ENCODE measurements at regions not wholly inside any gene's neighbourhood (a gene's known extent, or its start where the extent isn't known, plus 50 kb on each side); places are given as distances from the start of the nearest gene placed in this dataset.
"Not testable (repeated sequence)": the region's sequence is repeated elsewhere in the genome, so short reads cannot be mapped to it uniquely, and the experiment has no call there.

- Histone ChIP-seq H3K36me3 (no peaks in the 10 kb centered on the region), H3K27me3 (no peaks in the 10 kb centered on the region), H3K4me1 (no peaks in the 10 kb centered on the region), H3K9me3 (peaks cover 0 to 17% (median 0%) of the 10 kb centered on the region in 4 donors), H3K27ac (no peak overlapping the region), H3K4me3 (no peak overlapping the region)
- DNase-seq (ENCODE audit: low spot score in 2 of 2): no peak
- WGBS, 2 donors: 59 to 88% methylated on average over 4 of the region's 4 CpGs
- TF ChIP-seq POLR2A (IDR thresholded peaks at IDR 0.05) (no peak), CTCF (IDR thresholded peaks at IDR 0.05) (no peak), EP300 (IDR thresholded peaks at IDR 0.05) (no peak)
Observed at GRCh38 chr10:130516141-130516735, 380.0 kb downstream of the GLRX3 start.

- H3K36me3 ChIP-seq; DNase-seq (ENCODE audit: low spot score in 2 of 2); H3K4me3 ChIP-seq; H3K4me1 ChIP-seq; H3K27me3 ChIP-seq; H3K27ac ChIP-seq: not testable (repeated sequence)
- peaks cover 0 to 17% (median 0%) of the 10 kb centered on the region in 4 donors for H3K9me3 ChIP-seq
- 98% methylated on average over 6 to 7 of the region's 13 CpGs for WGBS, 2 donors
Observed at GRCh38 chr10:130518921-130519320, 382.7 kb downstream of the GLRX3 start.

DNA sequence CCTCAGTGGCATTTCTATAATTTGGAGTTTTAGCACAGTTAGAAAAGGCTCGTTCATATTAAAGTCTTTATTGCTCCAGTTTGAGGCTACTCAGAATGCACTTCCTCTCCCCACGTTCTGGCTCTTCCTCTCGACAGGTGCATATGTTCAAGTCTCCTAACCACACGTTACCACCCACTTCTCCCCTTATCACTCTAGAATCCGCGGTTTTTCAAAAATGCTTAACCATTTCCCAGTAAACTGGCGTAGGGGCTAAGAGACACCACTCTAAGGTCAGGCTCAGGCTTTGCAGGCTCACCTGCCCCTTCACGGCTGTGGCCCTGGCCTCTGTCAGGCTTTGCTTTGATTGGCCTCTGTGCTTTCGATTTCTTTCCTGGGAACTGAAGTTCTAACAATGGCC, 383.6 kb downstream of the GLRX3 start:
- no peaks in the 10 kb centered on the region for H3K27me3 ChIP-seq
- H3K4me3 ChIP-seq: no peak overlapping the region
- H3K36me3 ChIP-seq: no peaks in the 10 kb centered on the region
- no peaks in the 10 kb centered on the region for H3K4me1 ChIP-seq
- no peak overlapping the region for H3K27ac ChIP-seq
- WGBS, 2 donors: 84 to 85% methylated on average over 9 of the region's 9 CpGs
- TF ChIP-seq CTCF (IDR thresholded peaks at IDR 0.05) (no peak), POLR2A (IDR thresholded peaks at IDR 0.05) (no peak), EP300 (IDR thresholded peaks at IDR 0.05) (no peak)
- DNase-seq (ENCODE audit: low spot score in 2 of 2): no peak
- peaks cover 0 to 17% (median 0%) of the 10 kb centered on the region in 4 donors for H3K9me3 ChIP-seq

GRCh38 chr10:130531312-130531711, 395.1 kb downstream of the GLRX3 start:
- no peak for DNase-seq (ENCODE audit: low spot score in 2 of 2)
- Histone ChIP-seq H3K9me3 (peaks cover 0 to 8% (median 0%) of the 10 kb centered on the region in 4 donors), H3K27me3 (no peaks in the 10 kb centered on the region), H3K4me3 (no peak overlapping the region), H3K4me1 (no peaks in the 10 kb centered on the region), H3K27ac (no peak overlapping the region), H3K36me3 (no peaks in the 10 kb centered on the region)
- no peak for TF ChIP-seq POLR2A (IDR thresholded peaks at IDR 0.05)
- TF ChIP-seq CTCF (IDR thresholded peaks at IDR 0.05): no peak
- no peak for TF ChIP-seq EP300 (IDR thresholded peaks at IDR 0.05)
- 86 to 94% methylated on average over 10 to 11 of the region's 11 CpGs for WGBS, 2 donors

DNA sequence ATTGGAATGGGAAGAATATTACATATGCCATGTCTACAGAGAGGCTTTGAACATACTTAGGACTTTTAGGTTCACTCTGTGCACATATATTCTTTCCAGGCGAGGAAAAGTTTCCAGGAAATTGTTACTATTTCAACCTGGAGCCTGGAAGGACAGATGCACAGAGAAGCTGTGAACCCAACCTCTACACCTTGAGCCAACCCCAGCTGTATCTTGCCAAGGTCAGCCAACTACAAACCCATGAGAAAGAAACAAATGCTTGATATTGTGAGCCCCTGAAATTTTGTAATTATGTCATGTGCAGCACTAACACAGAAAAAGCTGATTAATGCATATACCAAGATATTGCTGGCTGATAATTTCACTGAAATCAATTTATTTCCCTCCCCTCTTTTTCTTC, 404.9 kb downstream of the GLRX3 start:
- DNase-seq (ENCODE audit: low spot score in 2 of 2): no peak
- H3K27me3 ChIP-seq: no peaks in the 10 kb centered on the region
- no peaks in the 10 kb centered on the region for H3K36me3 ChIP-seq
- WGBS, 2 donors: 79 to 83% methylated on average over 1 of the region's 1 CpG
- H3K4me3 ChIP-seq: no peak overlapping the region
- H3K27ac ChIP-seq: no peak overlapping the region
- TF ChIP-seq POLR2A (IDR thresholded peaks at IDR 0.05): no peak
- TF ChIP-seq CTCF (IDR thresholded peaks at IDR 0.05): no peak
- TF ChIP-seq EP300 (IDR thresholded peaks at IDR 0.05): no peak
- H3K9me3 ChIP-seq: peaks cover 0 to 4% (median 0%) of the 10 kb centered on the region in 4 donors
- no peaks in the 10 kb centered on the region for H3K4me1 ChIP-seq

DNA sequence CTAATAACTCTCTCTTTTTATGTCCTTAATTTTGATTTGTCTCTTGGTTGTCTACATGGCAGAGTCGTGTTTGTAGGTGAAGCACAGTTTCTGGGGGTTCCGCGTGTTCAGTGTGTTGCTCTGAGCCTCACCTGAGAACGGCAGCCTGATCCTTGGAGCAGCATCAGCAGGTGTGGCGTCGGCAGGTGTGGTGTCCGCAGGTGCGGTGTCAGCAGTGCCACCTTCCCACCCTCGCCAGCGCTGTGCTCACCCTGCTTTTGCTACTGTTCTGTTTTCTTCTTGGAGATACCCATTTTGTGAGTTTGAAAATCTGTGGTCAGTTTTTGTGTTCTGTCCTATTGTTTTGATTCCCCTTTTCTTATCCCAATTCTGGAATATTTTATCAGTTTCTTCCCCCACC, 406.6 kb downstream of the GLRX3 start:
- DNase-seq (ENCODE audit: low spot score in 2 of 2): no peak
- 84 to 86% methylated on average over 10 of the region's 10 CpGs for WGBS, 2 donors

More for the DNA sequence above, 406.6 kb downstream of the GLRX3 start:
- H3K36me3 ChIP-seq: no peaks in the 10 kb centered on the region
- peaks cover 0 to 4% (median 0%) of the 10 kb centered on the region in 4 donors for H3K9me3 ChIP-seq
- H3K27ac ChIP-seq: no peak overlapping the region
- H3K27me3 ChIP-seq: no peaks in the 10 kb centered on the region
- no peak overlapping the region for H3K4me3 ChIP-seq
- H3K4me1 ChIP-seq: no peaks in the 10 kb centered on the region
- no peak for TF ChIP-seq CTCF (IDR thresholded peaks at IDR 0.05)
- no peak for TF ChIP-seq POLR2A (IDR thresholded peaks at IDR 0.05)
- TF ChIP-seq EP300 (IDR thresholded peaks at IDR 0.05): no peak
